ENCODE measurements at regions not wholly inside any gene's neighbourhood (a gene's known extent, or its start where the extent isn't known, plus 50 kb on each side); places are given as distances from the start of the nearest gene placed in this dataset.

GRCh38 chr7:17130281-17131059 is 168.0 kb upstream of the AHR start:
- no peak for TF ChIP-seq CTCF (IDR thresholded peaks at IDR 0.05)
- TF ChIP-seq EZH2 (IDR thresholded peaks at IDR 0.05; ENCODE audit: borderline replicate concordance, insufficient read depth, low read depth, low read length, poor library complexity, severe bottlenecking): no peak

All from B cell (primary cell).